ENCODE measurements at regions not wholly inside any gene's neighbourhood (a gene's known extent, or its start where the extent isn't known, plus 50 kb on each side); places are given as distances from the start of the nearest gene placed in this dataset.

DNA sequence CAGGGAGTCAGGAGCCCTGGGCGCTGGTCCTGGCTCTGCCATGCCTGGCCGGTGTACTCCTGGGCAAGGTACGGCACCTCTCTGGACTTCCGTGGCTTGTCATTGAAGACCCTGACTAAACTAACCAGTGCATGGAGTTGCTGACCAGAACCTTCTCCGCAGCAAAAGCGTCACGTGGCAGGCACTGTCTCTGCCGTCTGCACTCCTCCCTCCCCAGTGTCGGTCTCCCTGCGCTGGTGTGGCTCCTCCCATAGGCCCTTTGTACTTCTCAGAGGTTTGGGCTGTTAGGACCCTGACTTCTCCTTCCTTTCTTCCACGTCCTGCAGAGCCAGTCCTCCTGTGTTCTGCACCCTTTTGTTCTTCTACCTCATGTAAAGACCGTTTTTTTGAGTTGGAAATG, 100.6 kb upstream of the CREB5 start:
- H3K36me3 ChIP-seq = no peaks in the 10 kb centered on the region
- no peaks in the 10 kb centered on the region for H3K9me3 ChIP-seq
- H3K27me3 ChIP-seq = peaks cover 0 to 4% (median 2%) of the 10 kb centered on the region in 4 donors
- intact Hi-C loops (cut with DNase I) = no loop called here
- TF ChIP-seq, protein P1, sequence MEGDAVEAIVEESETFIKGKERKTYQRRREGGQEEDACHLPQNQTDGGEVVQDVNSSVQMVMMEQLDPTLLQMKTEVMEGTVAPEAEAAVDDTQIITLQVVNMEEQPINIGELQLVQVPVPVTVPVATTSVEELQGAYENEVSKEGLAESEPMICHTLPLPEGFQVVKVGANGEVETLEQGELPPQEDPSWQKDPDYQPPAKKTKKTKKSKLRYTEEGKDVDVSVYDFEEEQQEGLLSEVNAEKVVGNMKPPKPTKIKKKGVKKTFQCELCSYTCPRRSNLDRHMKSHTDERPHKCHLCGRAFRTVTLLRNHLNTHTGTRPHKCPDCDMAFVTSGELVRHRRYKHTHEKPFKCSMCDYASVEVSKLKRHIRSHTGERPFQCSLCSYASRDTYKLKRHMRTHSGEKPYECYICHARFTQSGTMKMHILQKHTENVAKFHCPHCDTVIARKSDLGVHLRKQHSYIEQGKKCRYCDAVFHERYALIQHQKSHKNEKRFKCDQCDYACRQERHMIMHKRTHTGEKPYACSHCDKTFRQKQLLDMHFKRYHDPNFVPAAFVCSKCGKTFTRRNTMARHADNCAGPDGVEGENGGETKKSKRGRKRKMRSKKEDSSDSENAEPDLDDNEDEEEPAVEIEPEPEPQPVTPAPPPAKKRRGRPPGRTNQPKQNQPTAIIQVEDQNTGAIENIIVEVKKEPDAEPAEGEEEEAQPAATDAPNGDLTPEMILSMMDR (IDR thresholded peaks at IDR 0.05) = no peak
- ATAC-seq (no peak), DNase-seq (no peak), FAIRE-seq (no peak)
- 66 to 77% methylated on average over 12 of the region's 12 CpGs for WGBS, 2 donors
- H3K4me3 ChIP-seq = no peak overlapping the region
- no peaks in the 10 kb centered on the region for H3K4me1 ChIP-seq
- H3K27ac ChIP-seq = no peak overlapping the region

DNA sequence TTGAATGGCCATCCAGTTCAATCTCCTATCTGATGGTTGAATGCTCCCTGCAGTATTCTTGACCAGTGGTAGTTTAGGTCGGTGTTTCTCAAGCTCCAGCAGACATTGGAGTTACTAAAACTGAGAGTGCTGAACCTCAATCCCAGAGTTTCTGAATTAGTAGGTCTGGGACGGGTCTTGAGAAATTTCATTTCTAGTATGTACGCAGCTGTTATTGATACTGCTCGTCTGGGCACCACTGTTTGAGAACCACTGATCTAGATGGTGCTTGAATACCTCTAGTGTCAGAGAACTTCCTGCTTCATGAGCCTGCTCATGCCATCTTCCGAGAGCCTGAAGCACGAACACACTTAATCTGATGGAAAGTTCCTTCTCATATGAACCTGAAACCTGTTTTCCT, 99.4 kb upstream of the CREB5 start:
- FAIRE-seq (no peak), ATAC-seq (no peak), DNase-seq (no peak)
- WGBS, 2 donors = 60 to 72% methylated on average over 6 of the region's 6 CpGs
- Histone ChIP-seq H3K9me3 (no peaks in the 10 kb centered on the region), H3K4me3 (no peak overlapping the region), H3K27ac (no peak overlapping the region), H3K36me3 (no peaks in the 10 kb centered on the region), H3K27me3 (peaks cover 0 to 4% (median 2%) of the 10 kb centered on the region in 4 donors), H3K4me1 (no peaks in the 10 kb centered on the region)
- TF ChIP-seq, protein P1 (IDR thresholded peaks at IDR 0.05) = no peak
- intact Hi-C loops (cut with DNase I) = no loop called here

DNA sequence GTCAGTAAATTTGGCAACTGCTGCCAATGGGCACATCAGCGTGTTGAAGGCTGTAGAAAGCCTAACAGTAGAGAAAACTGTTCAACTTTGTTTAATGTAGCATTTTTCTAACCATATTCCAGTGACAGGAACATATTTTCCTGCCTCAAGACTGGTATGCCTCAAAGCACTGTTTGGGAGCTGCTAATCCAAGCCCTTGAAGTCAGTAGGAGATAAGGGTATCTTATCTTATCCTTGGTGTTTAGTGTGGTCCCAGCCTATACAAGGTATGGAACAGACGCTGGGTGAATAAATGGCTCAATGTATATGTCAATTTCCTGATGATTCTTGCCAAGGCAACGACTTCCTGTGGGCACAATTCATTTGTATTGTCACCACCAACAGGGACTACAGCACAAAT, 97.5 kb upstream of the CREB5 start:
- TF ChIP-seq, protein P1 (IDR thresholded peaks at IDR 0.05) = no peak
- FAIRE-seq = no peak
- Histone ChIP-seq H3K4me3 (no peak overlapping the region), H3K27ac (no peak overlapping the region), H3K4me1 (no peaks in the 10 kb centered on the region), H3K36me3 (no peaks in the 10 kb centered on the region), H3K9me3 (no peaks in the 10 kb centered on the region), H3K27me3 (peaks cover 0 to 4% (median 2%) of the 10 kb centered on the region in 4 donors)
- DNase-seq = no peak
- 27 to 37% methylated on average over 3 of the region's 3 CpGs for WGBS, 2 donors
- ATAC-seq = no peak
- intact Hi-C loops (cut with DNase I) = no loop called here

DNA sequence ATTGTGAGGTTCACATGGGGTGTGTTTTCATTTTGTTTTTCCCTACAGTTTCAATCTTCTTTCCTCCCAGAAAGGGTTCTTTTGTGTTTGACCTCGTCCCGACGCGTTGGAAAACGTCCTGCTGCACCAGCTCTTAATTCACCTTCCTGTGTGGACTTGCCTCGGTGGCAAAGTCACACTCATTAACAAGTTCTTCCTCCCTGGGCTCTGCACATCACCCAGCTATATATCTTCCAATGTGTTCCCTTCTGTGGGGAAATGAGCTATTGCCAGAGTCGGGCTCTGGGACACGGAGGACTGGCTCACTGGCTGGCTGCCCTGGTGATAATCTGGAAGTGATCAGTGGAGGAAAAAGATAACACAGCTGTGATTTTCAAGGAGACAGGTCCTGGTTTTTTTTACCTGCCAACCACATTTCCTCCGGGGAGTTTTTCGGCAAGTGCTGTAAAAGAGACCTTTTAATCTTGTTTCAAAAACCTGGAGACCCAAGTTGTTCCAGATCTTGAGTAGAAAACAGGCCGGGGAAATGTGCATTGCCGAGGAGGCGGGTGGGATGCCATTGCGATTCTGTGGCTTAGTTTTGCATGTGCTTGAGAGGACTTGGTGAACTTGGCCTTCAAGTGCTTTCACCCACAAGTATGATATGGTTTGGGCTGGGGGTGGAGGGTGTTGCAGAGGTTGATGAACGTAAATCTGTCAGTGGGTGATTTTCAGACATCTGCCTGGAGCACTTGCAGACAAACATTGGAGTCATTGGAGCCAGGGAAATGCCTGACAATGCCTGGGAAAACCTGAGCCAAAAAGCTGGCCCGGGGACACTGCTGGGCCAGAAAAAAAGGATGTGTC, 96.5 kb upstream of the CREB5 start:
- DNase-seq (no peak), ATAC-seq (no peak), FAIRE-seq (no peak)
- H3K27me3 ChIP-seq = peaks cover 0 to 4% (median 2%) of the 10 kb centered on the region in 4 donors
- H3K4me1 ChIP-seq = no peaks in the 10 kb centered on the region
- no peaks in the 10 kb centered on the region for H3K36me3 ChIP-seq
- TF ChIP-seq, protein P1 (IDR thresholded peaks at IDR 0.05) = no peak
- no peaks in the 10 kb centered on the region for H3K9me3 ChIP-seq
- intact Hi-C loops (cut with DNase I) = no loop called here
- H3K4me3 ChIP-seq = no peak overlapping the region
- 43 to 56% methylated on average over 16 of the region's 16 CpGs for WGBS, 2 donors
- no peak overlapping the region for H3K27ac ChIP-seq

DNA sequence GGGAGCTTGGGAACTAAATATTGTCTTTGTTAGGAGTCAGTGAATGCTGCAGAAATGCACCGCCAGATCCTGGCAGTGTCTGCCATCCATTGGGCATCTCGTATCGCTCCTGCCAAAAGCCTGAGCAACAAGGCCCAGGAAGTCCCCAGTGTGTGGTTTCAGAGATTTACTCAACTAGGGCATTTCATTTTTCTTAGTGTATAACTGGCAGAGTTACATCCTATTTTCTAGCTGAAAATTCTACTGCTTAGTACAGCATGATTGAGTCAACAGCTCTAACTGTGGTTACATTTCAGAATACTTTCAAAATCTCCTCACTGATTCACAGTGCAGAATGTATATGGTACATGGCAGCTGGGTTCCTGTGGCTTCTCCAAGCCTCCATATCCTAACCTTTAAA, 95.8 kb upstream of the CREB5 start:
- H3K36me3 ChIP-seq = no peaks in the 10 kb centered on the region
- WGBS, 2 donors = 89 to 100% methylated on average over 3 of the region's 3 CpGs
- H3K4me3 ChIP-seq = no peak overlapping the region
- peaks cover 0 to 4% (median 0%) of the 10 kb centered on the region in 4 donors for H3K27me3 ChIP-seq
- TF ChIP-seq, protein P1 (IDR thresholded peaks at IDR 0.05) = no peak
- FAIRE-seq = no peak
- no peak for DNase-seq
- H3K4me1 ChIP-seq = no peaks in the 10 kb centered on the region
- ATAC-seq = no peak
- H3K27ac ChIP-seq = no peak overlapping the region
- H3K9me3 ChIP-seq = no peaks in the 10 kb centered on the region
- intact Hi-C loops (cut with DNase I) = no loop called here

Data from pancreas (tissue), 10 donors.